GM19438 (cell line): ENCODE measurements at regions not wholly inside any gene's neighbourhood (a gene's known extent, or its start where the extent isn't known, plus 50 kb on each side); places are given as distances from the start of the nearest gene placed in this dataset.

Experiments
- ATAC-seq: cut with Tn5 transposase; IDR thresholded peaks from one replicate; pipeline ENCODE4 v1.9.1; 2021; ENCODE audit warnings: low read depth; ENCODE audit not compliant: unreplicated experiment

GRCh38 chr22:48866906-48867681 lies 960.6 kb downstream of the BRD1 start:
- ATAC-seq: no peak

GRCh38 chr22:48864748-48865147 lies 962.9 kb downstream of the BRD1 start:
- ATAC-seq: no peak

DNA sequence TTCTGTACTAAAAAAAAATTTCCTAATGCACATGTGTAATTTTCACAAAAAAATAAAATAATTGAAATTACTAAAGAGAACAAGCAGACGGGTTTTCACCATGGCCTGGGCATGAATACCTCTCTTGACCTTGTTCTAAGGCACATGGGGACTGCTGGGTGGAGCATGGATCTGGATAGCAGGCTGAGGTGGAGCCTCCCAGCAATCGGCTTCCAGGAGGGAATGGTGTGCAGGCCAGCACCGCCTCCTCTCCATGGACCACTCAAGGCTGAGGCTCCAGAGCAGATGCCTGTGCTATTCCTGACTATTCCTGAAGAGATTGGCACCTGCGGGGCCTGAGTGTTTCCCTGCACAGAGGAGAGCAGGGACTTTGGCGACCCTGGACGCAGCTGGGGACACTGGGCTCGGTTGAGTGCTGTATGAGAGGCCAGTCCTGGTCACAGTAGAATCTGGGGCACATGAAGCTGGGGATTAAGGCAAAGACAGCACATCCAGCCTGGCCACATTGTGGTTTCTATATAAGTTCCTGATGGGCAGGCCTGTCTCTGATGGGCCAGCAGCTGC lies 963.6 kb downstream of the BRD1 start:
- no peak for ATAC-seq

DNA sequence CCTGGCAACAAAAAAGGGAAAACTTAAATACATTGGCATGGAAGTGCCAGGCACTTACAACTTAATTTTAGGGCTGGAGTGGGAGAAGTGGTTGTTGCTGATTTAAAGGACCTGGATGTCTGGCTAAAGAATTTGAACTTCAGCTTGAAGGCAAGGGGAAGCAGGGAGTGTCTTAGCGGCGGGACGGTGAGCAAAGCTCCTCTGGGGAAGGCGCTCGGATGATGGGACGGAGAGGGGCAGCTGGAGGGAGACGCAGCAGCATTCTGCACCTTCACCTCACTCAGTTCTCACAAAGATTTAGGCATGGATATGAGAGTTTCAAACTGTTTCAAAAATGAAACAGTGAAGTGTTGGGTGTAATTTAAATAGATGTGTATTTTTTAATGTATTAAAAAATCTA lies 967.1 kb downstream of the BRD1 start:
- ATAC-seq: no peak

DNA sequence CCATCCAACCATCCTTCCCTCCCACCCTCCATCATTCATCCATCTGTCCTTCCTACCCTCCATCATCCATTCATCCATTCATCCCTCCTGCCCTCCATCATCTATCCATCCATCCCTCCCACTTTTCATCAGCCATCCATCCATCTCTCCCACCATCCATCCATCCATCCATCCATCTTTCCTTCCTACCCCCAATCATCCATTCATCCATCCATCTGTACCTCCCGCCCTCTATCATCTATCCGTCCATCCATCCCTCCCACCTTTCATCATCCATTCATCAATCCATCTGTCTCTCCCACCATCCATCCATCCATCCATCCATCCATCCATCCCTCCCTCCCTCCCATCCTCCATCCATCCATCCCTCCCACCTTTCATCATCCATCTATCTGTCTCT lies 968.8 kb downstream of the BRD1 start:
- ATAC-seq: no peak

DNA sequence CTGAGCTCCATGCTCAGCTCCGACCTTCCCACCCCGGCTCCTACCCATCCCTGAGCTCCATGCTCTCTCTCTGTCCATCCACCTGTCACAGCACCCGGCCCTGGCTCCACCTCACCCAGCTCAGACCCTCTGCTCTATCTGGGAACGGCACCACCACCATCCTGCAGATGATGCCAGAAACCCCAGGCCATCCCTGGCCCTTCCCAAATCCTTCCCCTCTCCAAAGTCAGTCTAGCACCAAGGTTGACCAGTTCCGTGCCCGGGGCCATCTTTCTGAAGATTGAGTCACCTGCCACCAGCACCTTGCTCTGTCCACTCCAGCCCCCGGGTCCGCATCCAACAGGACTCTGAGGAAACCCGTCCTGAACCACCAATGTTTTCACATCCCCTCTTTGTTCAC lies 969.6 kb downstream of the BRD1 start:
- ATAC-seq: no peak

DNA sequence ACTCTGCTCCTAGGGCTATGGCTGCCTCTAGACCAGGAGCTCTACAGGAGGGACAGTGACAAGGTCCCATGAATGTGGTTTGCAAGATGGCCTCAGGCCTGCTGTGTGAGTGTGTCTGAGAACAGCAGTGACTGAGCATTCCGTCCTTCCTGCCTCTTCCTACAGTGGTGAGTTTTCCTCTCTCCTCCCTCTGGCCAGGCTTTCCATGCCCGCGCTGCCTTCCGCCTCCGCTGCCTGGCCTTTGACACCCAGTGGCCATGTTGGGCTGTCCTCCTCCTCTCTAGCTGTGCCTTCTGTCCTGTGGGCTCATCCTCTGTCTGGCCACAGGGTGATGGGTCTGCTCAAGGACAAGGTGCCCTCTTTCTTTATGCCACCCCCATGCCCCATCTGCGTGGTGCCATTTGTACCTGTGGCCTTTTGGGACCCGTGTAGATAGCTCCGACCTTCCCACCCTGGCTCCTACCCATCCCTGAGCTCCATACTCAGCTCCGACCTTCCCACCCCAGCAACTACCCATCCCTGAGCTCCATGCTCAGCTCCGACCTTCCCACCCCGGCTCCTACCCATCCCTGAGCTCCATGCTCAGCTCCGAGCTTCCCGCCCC lies 970.4 kb downstream of the BRD1 start:
- no peak for ATAC-seq

- no peak for ATAC-seq
Measured at GRCh38 chr22:48856308-48856615, 971.4 kb downstream of the BRD1 start.

DNA sequence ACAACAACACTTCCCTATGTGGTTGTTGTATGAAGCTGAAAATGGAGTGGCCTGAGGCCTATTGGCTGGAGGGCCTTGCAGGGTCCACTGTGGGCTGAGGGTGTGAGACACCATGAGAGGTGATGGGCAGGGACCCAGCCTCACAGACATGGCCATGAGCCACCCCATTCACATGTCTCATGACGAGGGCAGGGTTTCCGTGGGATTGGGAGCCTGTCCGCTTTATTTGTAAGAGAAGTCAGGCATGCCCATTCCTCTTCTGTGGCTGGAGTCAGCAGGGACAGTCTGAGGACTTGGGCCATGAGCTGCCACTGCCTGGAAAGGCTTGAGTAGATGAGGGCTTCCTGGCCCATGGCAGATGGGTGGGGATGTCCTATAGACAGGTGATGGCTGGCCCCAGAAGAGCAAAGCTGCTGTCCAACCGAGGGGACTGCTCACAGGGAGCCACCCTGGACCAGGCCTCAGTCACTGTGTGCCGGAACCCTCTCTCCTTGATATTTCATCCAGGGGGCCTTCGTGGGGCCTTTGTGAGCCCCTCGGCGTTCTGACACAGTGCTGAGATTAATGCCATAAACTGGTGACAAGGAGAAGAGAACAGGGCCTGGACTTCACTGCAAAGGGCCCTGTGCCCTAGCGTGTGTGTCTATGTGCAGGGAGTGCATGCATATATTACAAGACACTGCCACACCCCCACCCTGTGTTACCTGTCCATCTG lies 971.9 kb downstream of the BRD1 start:
- no peak for ATAC-seq

DNA sequence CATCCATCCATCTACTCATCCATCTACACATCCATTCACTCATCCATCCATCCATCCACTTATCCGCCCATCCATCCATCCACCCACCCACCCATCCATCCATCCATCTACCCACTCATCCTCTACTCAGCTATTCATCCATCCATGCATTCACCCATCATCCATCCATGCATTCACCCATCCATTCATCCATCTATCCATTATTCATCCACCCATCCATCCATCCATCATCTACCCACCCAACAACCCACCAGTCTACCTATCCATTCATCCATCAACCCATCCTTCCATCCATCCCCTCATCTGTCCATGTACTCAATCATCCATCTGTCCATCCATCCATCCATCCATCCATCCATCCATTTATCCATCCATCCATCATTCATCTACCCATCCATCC lies 972.7 kb downstream of the BRD1 start:
- no peak for ATAC-seq

GRCh38 chr22:48853627-48854240 lies 973.9 kb downstream of the BRD1 start:
- no peak for ATAC-seq

DNA sequence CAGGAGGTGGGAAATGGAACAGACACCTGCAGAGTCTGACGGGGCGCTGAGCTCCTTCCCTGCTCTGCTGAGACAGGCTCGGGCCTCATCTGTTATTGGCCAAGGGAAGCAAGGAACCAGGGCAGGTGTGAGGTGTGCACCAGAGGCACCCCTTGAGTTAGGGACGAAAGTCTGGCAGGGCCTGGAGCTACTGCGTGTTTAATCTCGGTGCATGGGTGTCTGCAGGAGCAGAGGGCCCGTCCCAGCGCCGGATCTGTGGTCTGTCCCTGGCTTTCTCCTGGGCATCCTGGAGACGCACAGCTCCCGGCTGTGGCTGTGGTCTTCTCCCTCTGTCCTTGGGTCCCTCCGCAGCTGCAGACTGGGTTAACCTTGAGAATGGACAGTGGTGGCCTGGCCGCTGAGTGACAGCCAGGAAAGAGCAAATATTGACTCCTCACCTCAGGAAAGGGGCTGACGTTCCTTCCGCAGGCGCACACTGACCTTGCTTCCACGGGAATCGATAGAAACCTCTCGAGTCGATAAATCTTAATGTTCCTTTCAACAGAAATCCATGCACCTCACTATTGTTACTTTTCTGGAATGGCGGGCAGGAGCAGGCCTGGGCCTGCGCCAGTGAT lies 975.6 kb downstream of the BRD1 start:
- ATAC-seq: no peak

DNA sequence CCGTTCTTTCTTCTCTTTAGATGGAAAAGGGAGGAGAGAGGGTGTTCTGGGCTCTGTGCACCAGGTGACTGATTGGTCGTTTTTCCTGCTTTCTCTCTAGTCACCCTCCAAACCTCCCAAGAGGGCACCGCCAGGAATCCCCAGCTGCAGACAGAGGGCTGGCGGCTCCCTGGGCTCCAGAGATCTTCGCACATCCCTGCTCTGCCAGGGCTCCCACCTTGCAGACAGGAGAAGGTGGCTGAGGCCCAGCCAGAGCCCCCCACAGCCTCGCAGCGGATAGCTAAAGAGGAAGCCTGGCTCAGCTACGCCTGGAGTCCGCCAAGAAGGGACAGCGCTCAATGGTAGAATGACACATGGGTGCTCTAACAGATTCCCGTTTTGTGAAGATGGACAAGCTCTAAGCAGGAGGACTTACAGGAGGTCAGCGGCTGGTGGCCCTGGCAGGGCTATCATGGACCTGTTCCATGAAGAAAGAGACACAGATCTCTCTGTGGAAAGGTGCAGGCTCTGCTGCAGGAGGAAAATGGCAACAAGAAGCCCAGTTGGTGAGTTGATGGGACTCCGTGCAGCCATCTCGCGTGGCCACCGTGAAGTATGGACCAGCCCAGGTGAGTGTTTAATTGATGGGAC lies 976.9 kb downstream of the BRD1 start:
- no peak for ATAC-seq

GRCh38 chr22:48849963-48850657 lies 977.6 kb downstream of the BRD1 start:
- no peak for ATAC-seq

DNA sequence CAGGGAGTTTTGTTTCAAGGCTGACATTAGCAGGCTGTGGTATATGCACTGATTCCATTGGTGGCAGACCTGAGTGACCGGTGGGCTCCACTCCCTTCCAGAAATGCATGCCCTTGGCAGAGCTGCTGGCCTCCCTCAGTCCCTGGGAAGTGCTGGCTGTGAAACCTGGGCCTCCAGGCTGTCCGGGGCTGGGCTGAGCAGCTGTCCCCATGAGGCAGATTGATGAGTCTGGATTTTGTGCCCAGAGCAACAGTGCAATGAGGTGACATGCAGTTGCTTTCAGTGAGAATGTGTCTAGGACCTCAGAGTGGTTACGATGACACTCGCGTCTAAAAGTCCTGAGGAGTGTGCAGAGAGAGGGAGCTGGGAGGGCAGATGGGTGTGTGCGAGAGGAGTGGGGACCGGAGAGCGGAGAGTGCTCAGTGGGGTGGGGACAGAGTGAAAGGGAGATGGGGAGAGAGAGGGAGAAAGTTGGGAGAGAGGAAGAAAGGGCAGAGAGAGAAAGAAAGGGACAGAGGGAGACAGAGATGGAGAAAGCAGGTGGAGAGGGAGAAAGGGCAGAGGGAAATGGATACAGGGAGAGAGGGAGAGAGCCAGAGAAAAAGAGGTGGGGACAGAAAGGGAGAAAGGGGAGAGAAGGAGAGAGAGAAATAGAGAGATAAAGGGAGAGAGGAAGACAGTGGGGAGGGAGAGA lies 978.3 kb downstream of the BRD1 start:
- ATAC-seq: no peak

GRCh38 chr22:48846200-48846599 lies 981.5 kb downstream of the BRD1 start:
- ATAC-seq: no peak

DNA sequence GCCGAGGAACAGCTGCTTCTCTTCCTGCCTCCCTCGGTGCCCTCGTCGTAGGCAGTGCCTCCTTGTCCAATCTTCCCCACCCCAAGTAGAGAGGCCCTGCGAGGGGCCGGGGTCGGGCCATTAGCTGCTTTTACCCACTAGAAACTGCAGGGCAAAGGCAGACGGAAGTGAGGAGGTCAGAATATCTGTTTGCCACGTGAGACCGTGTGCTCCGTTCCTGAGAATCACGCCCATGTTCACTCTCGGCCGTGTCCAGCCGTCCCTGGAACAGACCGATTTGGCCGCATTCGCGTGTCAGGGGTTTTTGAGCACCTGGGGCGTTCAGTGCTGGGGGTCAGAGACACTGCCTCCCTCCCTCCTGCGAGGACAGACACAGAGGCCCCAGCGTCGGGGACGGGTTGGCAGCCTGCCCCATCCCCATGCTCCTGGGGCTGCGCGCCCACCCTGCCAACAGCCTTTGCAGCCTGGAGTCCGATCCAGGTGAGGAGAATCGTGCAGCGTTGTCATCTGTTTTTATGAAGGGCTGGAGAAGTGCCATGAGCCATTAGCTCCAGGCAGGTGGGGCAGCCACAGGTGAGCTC lies 982.2 kb downstream of the BRD1 start:
- no peak for ATAC-seq

DNA sequence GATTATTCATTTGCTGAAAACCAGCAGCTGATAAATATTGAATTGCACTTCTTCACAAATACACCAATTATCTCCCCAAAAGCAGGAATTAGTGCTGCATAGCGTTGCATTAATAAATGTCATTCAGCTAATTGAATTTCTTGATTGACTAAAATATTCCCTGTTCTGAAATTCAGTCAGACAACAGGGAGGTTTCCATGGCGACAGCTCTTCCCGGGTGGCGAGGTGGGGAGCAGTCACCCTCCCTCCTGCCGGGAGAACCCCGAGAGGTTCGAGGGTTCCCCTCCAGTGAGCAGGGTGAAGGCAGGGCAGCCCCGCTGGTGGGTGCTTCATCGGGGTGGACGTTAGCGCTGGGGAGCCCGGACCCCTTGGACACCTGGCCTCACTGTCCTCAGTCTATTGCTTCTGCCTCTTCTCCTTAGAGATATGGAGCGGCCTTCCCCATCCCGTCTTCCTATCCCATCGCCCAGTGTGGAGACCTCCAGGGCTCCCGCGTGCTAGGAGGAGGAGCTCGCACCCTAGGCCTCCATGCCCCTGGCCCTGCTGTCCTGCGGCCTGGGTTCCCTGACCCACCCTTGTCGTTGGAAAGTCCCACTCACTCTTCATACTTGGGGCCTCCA lies 983.5 kb downstream of the BRD1 start:
- ATAC-seq: no peak
